ENCODE measurements at regions not wholly inside any gene's neighbourhood (a gene's known extent, or its start where the extent isn't known, plus 50 kb on each side); places are given as distances from the start of the nearest gene placed in this dataset.

- TF ChIP-seq CTCF (IDR thresholded peaks at IDR 0.05; ENCODE audit: low read depth, low read length, missing input control) (no peak), ATF3 (IDR thresholded peaks at IDR 0.05) (no peak), RXRA (IDR thresholded peaks at IDR 0.05) (no peak), MAX (IDR thresholded peaks at IDR 0.05) (no peak), TAF1 (conservative IDR thresholded peaks at IDR 0.05) (no peak), ZBTB33 (IDR thresholded peaks at IDR 0.05) (no peak), RAD21 (IDR thresholded peaks at IDR 0.05) (no peak), EGR1 (IDR thresholded peaks at IDR 0.05; ENCODE audit: low read depth in 2 of 2) (no peak), REST (IDR thresholded peaks at IDR 0.05) (no peak), YY1 (IDR thresholded peaks at IDR 0.05) (no peak), HNF4A (conservative IDR thresholded peaks at IDR 0.05) (no peak), JUND (IDR thresholded peaks at IDR 0.05) (no peak), GABPA (IDR thresholded peaks at IDR 0.05 in 1 of 2, conservative IDR thresholded peaks at IDR 0.05 in 1 of 2) (no peak), HNF4G (IDR thresholded peaks at IDR 0.05) (no peak)
Measured at GRCh38 chr14:22715186-22715812, 51.2 kb upstream of the OXA1L start.

Measured in liver (tissue), 3 donors.